Coronary artery (tissue), 2 donors: ENCODE measurements at regions not wholly inside any gene's neighbourhood (a gene's known extent, or its start where the extent isn't known, plus 50 kb on each side); places are given as distances from the start of the nearest gene placed in this dataset.

Source experiments
- DNase-seq: peaks from one replicate; pipeline ENCODE4 v3.0.0-alpha.2; 2017; ENCODE audit warnings: low spot score
- H3K27ac ChIP-seq, 2 donors: fragments of 200-600 bp; sonication (generic); one replicate each; pipeline ENCODE4 v1.5.1; 2016 to 2019
- H3K4me3 ChIP-seq: fragments of 200-600 bp; sonication (generic); 2 replicates; pipeline ENCODE4 v1.5.1; 2016; ENCODE audit warnings: mild to moderate bottlenecking, moderate library complexity
- CTCF ChIP-seq: fragments of 200-600 bp; sonication (generic); IDR thresholded peaks from one replicate; pipeline ENCODE4 v1.5.1; 2019; ENCODE audit warnings: antibody characterized with exemption

- DNase-seq = no peak
- Histone ChIP-seq H3K4me3 (no peak overlapping the region), H3K27ac (no peak overlapping the region)
- TF ChIP-seq CTCF = no peak
These were observed 72.1 kb upstream of the ATP2C1 start for GRCh38 chr3:130821806-130822205.

GRCh38 chr3:130823241-130823884 lies 70.5 kb upstream of the ATP2C1 start:
- TF ChIP-seq CTCF = no peak
- H3K4me3 ChIP-seq = no peak overlapping the region
- H3K27ac ChIP-seq = no peak overlapping the region
- DNase-seq = no peak

GRCh38 chr3:130823996-130824395 lies 69.9 kb upstream of the ATP2C1 start:
- no peak overlapping the region for H3K27ac ChIP-seq
- DNase-seq = no peak
- no peak overlapping the region for H3K4me3 ChIP-seq
- no peak for TF ChIP-seq CTCF

GRCh38 chr3:130825762-130826299 lies 68.1 kb upstream of the ATP2C1 start:
- DNase-seq = no peak
- Histone ChIP-seq H3K27ac (no peak overlapping the region), H3K4me3 (no peak overlapping the region)
- no peak for TF ChIP-seq CTCF

GRCh38 chr3:130826516-130827182 lies 67.2 kb upstream of the ATP2C1 start:
- no peak for DNase-seq
- TF ChIP-seq CTCF = no peak
- H3K27ac ChIP-seq = no peak overlapping the region
- no peak overlapping the region for H3K4me3 ChIP-seq

- Histone ChIP-seq H3K4me3 (no peak overlapping the region), H3K27ac (no peak overlapping the region)
- no peak for TF ChIP-seq CTCF
- DNase-seq = no peak
These were observed 66.4 kb upstream of the ATP2C1 start for GRCh38 chr3:130827486-130827885.
